Upper lobe of left lung (tissue), 6 donors: ENCODE measurements at regions not wholly inside any gene's neighbourhood (a gene's known extent, or its start where the extent isn't known, plus 50 kb on each side); places are given as distances from the start of the nearest gene placed in this dataset.
"Not testable (repeated sequence)": the region's sequence is repeated elsewhere in the genome, so short reads cannot be mapped to it uniquely, and the experiment has no call there.

Source experiments
- ATAC-seq, 2 donors: fragments of 200-7000 bp; cut with Tn5 transposase; one replicate each; pipeline ENCODE4 v1.9.1; 2022; ENCODE audit warnings: mild to moderate bottlenecking in 2 of 2, moderate library complexity in 2 of 2; ENCODE audit not compliant: low FRiP score in 2 of 2
- DNase-seq, 2 donors: peaks; one replicate each; pipeline ENCODE4 v3.0.0-alpha.2; 2019 to 2020
- H3K27ac ChIP-seq, 4 donors: fragments of 200-600 bp; sonication (generic); one replicate each; pipeline ENCODE4 v1.5.1; 2016 to 2019
- H3K27me3 ChIP-seq, 4 donors: fragments of 200-600 bp; sonication (generic); one replicate each; pipeline ENCODE4 v1.5.1; 2017 to 2019
- H3K36me3 ChIP-seq, 4 donors: fragments of 200-600 bp; sonication (generic); one replicate each; pipeline ENCODE4 v1.5.1; 2016 to 2019
- H3K4me1 ChIP-seq, 4 donors: fragments of 200-600 bp; sonication (generic); one replicate each; pipeline ENCODE4 v1.5.1; 2018 to 2019
- H3K4me3 ChIP-seq, 4 donors: fragments of 200-600 bp; sonication (generic); one replicate each; pipeline ENCODE4 v1.5.1; 2017 to 2019; ENCODE audit warnings: mild to moderate bottlenecking in 2 of 4, moderate library complexity in 1 of 4
- H3K9me3 ChIP-seq, 4 donors: fragments of 200-600 bp; sonication (generic); one replicate each; pipeline ENCODE4 v1.5.1; 2018 to 2019
- WGBS, 2 donors: methylation state at CpG; one replicate each; pipeline ENCODE4 v1.1.5; 2017 to 2018; 5-methylcytosine and 5-hydroxymethylcytosine counted together
- small RNA-seq, 4 donors: library from RNA; depleted of rRNA; stranded (forward); fragments of <200 nt; gene quantifications; one replicate each; pipeline ENCODE3, GENCODE V24; 2016
- donor health status: DM: no; HTN: no; CAD: no; lungs with moderate emphysema.
- donor health status: DM: no; HTN: yes; CAD: no; lungs with severe emphysema.

DNA sequence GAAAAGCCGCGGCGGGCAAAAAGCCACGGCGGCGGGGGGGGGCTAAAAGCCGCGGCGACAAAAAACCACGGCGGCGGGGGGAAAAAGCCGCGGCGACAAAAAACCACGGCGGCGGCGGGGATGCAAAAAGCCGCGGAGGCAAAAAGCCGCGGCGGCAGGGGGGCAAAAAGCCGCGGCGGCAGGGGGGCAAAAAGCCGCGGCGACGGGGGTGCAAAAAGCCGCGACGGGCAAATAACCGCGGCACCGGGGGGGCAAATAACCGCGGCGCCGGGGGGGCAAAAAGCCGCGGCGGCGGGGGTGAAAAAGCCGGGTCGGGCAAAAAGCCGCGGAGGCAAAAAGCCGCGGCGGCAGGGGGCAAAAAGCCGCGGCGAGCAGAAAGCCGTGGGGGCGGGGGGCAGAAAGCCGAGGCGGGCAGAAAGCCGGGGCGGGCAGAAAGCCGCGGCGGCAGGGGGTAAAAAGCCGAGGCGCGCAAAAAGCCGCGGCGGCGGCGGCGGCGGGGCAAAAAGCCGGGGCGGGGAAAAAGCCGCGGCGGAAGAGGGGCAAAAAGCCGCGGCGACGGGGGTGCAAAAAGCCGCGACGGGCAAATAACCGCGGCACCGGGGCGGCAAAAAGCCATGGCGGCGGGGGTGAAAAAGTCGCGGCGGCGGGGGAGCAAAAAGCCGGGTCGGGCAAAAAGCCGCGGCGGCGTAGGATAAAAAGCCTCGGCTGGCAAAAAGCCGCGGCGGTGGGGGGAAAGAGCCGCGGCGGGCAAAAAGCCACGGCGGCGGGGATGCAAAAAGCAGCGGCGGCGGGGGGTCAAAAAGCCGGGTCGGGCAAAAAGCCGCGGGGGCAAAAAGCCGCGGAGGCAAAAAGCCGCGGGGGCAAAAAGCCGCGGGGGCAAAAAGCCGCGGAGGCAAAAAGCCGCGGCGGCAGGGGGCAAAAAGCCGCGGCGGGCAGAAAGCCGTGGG is 1632.4 kb downstream of the RPIA start:
- 8% methylated on average over 15 of the region's 134 CpGs; no CpG with 5 or more reads in 1 of the 2 donors for WGBS, 2 donors
- H3K4me1 ChIP-seq, H3K27me3 ChIP-seq, H3K9me3 ChIP-seq, H3K36me3 ChIP-seq, H3K27ac ChIP-seq, ATAC-seq: not testable (repeated sequence)
- peak overlapping the region in 3 of 4 donors; percentile 10 to 47 (median 31) for H3K4me3 ChIP-seq
- peak; percentile 21 to 68 for DNase-seq

DNA sequence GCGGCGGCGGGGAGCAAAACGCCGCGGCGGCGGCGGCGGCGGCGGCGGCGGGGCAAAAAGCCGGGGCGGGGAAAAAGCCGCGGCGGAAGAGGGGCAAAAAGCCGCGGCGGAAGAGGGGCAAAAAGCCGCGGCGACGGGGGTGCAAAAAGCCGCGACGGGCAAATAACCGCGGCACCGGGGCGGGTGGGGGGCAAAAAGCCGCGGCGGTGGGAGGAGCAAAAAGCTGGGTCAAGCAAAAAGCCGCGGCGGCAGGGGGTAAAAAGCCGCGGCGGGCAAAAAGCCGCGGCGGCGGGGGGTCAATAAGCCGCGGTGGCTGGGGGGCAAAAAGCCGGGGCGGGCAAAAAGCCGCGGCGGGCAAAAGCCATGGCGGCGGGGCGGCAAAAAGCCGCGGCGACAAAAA is 1633.2 kb downstream of the RPIA start:
- H3K36me3 ChIP-seq, H3K27ac ChIP-seq, H3K4me1 ChIP-seq, ATAC-seq, H3K27me3 ChIP-seq, H3K9me3 ChIP-seq: not testable (repeated sequence)
- 13% methylated on average over 3 of the region's 59 CpGs; no CpG with 5 or more reads in 1 of the 2 donors for WGBS, 2 donors
- DNase-seq: peak in 1 of 2 donors; percentile 79
- H3K4me3 ChIP-seq: peak overlapping the region; percentile 14 to 47 (median 32)

DNA sequence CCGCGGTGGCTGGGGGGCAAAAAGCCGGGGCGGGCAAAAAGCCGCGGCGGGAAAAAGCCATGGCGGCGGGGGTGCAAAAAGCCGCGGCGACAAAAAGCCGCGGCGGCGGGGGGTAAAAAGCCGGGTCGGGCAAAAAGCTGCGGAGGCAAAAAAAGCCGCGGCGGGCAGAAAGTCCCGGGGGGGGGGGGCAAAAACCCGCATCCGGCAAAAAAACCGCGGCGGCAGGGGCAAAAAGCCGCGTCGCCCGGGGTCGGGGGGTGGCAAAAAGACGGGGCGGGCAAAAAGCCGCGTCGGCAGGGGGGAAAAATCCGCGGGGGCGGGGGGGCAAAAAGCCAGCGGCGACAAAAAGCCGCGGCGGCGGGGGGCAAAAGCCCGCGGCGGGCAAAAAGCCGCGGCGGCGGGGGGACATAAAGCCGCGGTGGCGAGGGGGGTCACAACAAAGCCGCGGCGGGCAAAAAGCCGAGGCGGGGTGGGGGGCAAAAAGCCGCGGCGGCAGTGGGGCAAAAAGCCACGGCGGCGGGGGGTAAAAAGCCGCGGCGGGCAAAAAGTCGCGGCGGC is 1634.4 kb downstream of the RPIA start:
- DNase-seq: peak in 1 of 2 donors; percentile 30
- not testable (repeated sequence) for H3K9me3 ChIP-seq, H3K36me3 ChIP-seq, H3K4me1 ChIP-seq, H3K27ac ChIP-seq, ATAC-seq, H3K27me3 ChIP-seq
- WGBS, 2 donors: no CpG with 5 or more reads among the region's 74 CpGs
- peak overlapping the region in 1 of 4 donors; percentile 8 for H3K4me3 ChIP-seq

DNA sequence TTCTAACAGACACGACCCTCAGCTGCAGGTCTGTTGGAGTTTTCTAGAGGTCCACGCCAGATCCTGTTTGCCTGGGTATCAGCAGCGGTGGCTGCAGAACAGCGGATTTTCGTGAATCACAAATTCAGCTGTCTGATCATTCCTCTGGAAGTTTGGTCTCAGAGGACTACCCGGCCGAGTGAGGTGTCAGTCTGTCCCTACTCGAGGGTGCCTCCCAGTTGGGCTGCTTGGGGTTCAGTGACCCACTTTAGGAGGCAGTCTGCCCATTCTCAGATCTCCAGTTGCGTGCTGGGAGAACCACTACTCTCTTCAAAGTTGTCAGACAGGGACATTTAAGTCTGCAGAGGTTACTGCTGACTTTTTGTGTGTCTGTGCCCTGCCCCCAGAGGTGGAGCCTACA is 1664.1 kb downstream of the RPIA start:
- not testable (repeated sequence) for H3K9me3 ChIP-seq, H3K27me3 ChIP-seq, ATAC-seq, H3K4me1 ChIP-seq, H3K36me3 ChIP-seq, DNase-seq, H3K4me3 ChIP-seq, H3K27ac ChIP-seq
- WGBS, 2 donors: 20 to 68% methylated on average over 1 to 4 of the region's 9 CpGs

DNA sequence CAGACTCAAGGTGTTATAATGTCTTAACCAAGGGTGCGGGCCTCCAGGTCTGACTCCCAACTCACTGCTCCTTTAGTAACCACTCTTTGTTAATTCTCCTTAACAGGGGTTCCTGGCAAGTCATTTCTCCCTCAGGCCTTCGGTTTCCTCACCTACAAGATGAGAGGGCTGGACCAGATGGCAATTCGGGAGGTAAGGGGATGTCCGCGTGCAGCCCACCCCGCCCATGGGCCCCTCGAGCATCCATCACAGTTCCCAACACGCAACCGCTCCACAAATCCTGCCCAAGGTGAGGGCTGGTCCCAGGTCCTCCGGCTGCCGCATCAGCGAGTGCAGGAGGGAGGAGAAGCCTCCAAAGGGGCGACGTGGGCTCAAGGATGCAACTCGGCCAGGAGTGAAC is 1667.9 kb downstream of the RPIA start:
- DNase-seq: peak in 1 of 2 donors; percentile 31
- not testable (repeated sequence) for ATAC-seq, H3K4me1 ChIP-seq

DNA sequence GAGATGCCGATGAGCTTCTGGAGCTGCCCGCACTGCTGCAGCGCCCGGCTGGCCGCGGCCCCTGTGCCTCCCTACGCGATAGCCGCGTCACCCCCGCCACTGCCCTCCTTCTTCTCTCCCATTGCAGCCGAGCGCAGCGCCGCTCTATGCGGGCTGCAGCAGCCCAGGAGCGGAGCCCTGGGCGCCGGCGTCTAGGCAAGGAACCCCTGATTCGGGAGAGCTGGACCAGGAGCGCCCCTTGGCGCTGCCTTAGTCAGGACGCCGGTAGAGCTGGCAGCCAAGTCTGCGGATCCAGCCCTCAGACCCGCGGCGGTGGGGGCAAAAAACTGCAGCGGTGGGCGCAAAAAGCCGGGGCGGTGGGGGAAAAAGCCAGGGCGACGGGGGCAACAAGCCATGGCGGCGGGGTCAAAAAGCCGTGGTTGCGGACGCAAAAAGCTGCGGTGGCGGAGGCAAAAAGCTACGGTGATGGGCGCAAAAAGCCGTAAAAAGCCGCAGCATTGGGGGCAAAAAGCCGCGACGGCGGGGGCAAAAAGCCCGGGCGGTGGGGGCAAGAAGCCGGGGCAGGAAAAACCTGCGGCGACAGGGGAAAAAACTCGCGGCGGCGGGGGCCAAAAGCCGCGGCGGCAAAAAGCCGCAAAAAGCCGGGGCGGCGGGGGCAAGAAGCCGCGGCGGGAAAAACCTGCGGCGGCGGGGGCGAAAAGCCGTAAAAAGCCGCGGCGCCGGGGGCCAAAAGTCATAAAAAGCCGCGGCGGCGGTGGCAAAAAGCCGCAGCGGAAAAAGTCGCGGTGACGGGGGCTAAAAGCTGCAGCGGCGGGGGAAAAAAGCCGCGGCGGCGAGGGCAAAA is 1668.6 kb downstream of the RPIA start:
- H3K4me1 ChIP-seq, H3K9me3 ChIP-seq, H3K36me3 ChIP-seq, H3K27me3 ChIP-seq, H3K27ac ChIP-seq: not testable (repeated sequence)
- H3K4me3 ChIP-seq: peak overlapping the region in 1 of 4 donors; percentile 24
- WGBS, 2 donors: 9% methylated on average over 50 of the region's 93 CpGs; no CpG with 5 or more reads in 1 of the 2 donors
- ATAC-seq (peak in 1 of 2 donors; percentile 51), DNase-seq (peak in 1 of 2 donors; percentile 54)

More for the DNA sequence above, 1667.9 kb downstream of the RPIA start:
- H3K4me3 ChIP-seq, H3K9me3 ChIP-seq, H3K36me3 ChIP-seq, H3K27ac ChIP-seq, H3K27me3 ChIP-seq: not testable (repeated sequence)
- 40 to 80% methylated on average over 1 of the region's 15 CpGs for WGBS, 2 donors

DNA sequence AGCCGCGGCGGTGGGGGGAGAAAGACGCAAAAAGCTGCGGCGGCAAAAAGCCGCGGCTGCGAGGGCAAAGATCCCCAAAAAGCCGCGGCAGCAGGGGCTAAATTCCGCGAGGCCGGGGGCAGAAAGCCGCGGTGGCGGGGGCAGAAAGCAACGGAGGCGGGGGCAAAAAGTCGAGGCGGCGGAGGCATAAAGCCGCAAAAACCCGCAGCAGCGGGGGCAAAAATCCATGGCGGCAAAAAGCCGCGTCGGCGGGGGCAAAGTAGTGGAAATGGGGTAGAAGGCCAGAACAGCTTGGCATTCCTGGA is 1669.2 kb downstream of the RPIA start:
- peak overlapping the region in 1 of 4 donors; percentile 24 for H3K4me3 ChIP-seq
- not testable (repeated sequence) for H3K27ac ChIP-seq, H3K4me1 ChIP-seq, H3K9me3 ChIP-seq, ATAC-seq, H3K36me3 ChIP-seq, H3K27me3 ChIP-seq, DNase-seq
- 11 to 18% methylated on average over 8 to 25 of the region's 30 CpGs for WGBS, 2 donors

Small RNAs in the stretch of these regions (small RNA-seq; reads per million reads assigned to genes)
- gene AC233263.1 (0 reads per million in 4 donors), gene AC233263.2 (0 reads per million in 4 donors), gene IGKV1D-35 (0 reads per million in 4 donors), gene IGKV2D-19 (0 reads per million in 4 donors), gene IGKV2D-36 (0 reads per million in 4 donors), gene IGKV2D-38 (0 reads per million in 4 donors), gene IGKV3D-25 (0 reads per million in 4 donors)
